GM20000 (cell line): ENCODE measurements at regions not wholly inside any gene's neighbourhood (a gene's known extent, or its start where the extent isn't known, plus 50 kb on each side); places are given as distances from the start of the nearest gene placed in this dataset.

ENCODE experiments used
- DNase-seq: peaks from one replicate; pipeline ENCODE4 v3.0.0; 2012; ENCODE audit warnings: low spot score
- TF ChIP-seq, protein P1 (sequence below): IDR thresholded peaks from 2 replicates; pipeline ENCODE4 v1.5.1; 2012; ENCODE audit warnings: mild to moderate bottlenecking, control low read depth; ENCODE audit errors: extremely low read depth, missing control alignments

- TF ChIP-seq, protein P1, sequence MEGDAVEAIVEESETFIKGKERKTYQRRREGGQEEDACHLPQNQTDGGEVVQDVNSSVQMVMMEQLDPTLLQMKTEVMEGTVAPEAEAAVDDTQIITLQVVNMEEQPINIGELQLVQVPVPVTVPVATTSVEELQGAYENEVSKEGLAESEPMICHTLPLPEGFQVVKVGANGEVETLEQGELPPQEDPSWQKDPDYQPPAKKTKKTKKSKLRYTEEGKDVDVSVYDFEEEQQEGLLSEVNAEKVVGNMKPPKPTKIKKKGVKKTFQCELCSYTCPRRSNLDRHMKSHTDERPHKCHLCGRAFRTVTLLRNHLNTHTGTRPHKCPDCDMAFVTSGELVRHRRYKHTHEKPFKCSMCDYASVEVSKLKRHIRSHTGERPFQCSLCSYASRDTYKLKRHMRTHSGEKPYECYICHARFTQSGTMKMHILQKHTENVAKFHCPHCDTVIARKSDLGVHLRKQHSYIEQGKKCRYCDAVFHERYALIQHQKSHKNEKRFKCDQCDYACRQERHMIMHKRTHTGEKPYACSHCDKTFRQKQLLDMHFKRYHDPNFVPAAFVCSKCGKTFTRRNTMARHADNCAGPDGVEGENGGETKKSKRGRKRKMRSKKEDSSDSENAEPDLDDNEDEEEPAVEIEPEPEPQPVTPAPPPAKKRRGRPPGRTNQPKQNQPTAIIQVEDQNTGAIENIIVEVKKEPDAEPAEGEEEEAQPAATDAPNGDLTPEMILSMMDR = no peak
- no peak for DNase-seq
These were observed 388.9 kb upstream of the DACH1 start for GRCh38 chr13:72255908-72256307.

DNA sequence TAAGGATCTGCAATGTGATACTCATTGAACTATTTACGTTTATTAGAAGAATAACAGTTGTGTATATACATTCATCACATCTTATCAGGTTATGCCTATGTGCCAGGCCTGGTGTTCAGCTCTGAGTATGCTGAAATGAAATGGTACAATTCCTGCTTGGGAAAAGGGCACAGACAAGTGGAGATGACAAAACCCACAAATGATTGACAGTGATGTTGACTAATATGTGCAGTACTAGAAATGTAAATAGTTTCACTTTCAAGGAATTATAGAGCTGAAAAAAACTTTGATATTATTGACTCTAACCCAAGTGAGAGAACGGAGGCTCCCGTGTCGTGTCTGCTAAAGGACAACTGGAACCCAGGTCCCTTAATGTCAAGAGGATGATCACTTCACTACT, 386.8 kb upstream of the DACH1 start:
- TF ChIP-seq, protein P1 = no peak

DNA sequence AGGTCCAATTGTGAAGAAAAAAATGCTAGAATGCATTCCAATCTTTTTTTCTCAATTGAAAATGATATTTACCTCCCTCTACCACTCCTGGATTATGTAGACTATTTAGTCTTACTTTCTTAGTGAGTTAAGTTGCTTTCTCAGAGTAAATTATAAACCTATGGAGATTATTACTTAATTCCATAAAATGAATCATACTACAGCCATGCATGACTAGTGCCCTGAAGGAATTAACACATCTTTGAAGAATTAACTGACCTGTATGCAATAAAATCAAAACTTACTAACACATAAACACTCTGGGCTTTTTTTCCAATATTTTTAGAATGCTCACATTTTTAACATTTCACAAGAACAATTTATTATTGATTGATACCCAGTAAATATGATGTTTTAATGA, 379.4 kb upstream of the DACH1 start:
- no peak for DNase-seq
- TF ChIP-seq, protein P1 = no peak

More for the DNA sequence above, 386.8 kb upstream of the DACH1 start:
- no peak for DNase-seq

DNA sequence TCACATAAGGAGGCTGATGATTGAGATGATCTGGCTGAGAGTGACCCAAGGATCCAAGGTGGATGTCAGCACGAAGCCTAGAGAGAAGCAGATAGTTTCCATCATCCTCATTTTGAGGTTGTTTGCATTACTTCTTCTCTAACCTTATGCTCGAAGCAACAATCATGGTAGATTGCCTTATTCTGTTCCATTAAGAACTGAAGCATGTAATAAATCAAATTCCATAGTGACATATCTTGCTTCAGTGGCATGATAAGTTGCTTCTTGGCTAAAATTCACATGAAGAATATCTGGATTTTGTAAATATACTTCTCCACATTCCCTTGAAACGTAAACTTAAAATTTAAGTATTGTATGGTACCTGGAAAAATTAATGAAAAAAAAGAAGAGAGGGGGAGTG, 377.8 kb upstream of the DACH1 start:
- TF ChIP-seq, protein P1 = no peak
- no peak for DNase-seq

GRCh38 chr13:72230131-72230530, 363.1 kb upstream of the DACH1 start:
- DNase-seq = no peak
- TF ChIP-seq, protein P1 = no peak

DNA sequence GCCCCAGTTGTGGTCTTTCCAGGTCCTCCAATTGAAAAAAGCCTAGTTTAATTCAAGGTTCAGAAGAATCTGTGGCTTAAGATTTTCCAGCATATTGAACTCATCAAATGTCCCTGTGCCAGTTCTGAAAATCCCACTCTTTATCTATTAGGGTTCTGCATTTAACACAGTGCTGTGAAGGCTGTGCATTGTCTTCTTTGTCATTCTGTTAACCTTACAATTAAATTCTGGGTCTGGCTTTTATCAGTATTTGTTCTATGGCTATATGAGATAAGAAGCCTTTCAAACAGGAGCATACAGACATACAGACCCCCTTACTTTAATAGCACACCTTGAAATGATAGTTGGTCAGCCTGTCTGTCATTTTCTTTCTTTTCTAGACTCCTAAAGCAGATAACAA, 362.1 kb upstream of the DACH1 start:
- TF ChIP-seq, protein P1 = no peak
- DNase-seq = no peak

- peak; percentile 6 for DNase-seq
- TF ChIP-seq, protein P1 = peak; percentile 33
These were observed 354.4 kb upstream of the DACH1 start for GRCh38 chr13:72221276-72221962.
